GM23338 (cell line): ENCODE measurements at regions not wholly inside any gene's neighbourhood (a gene's known extent, or its start where the extent isn't known, plus 50 kb on each side); places are given as distances from the start of the nearest gene placed in this dataset.
A peak's percentile ranks its signal among the peaks of the same experiment; 100 is the strongest.

Experiments
- ATAC-seq: fragments of 200-7000 bp; cut with Tn5 transposase; 3 replicates; pipeline ENCODE4 v1.9.1; 2020
- DNase-seq: peaks from one replicate; pipeline ENCODE4 v3.0.0-alpha.2; 2015; ENCODE audit warnings: low spot score
- H2AFZ ChIP-seq: fragments of 200-600 bp; sonication (generic); 2 replicates; pipeline ENCODE4 v1.8.0; 2016; ENCODE audit warnings: antibody characterized with exemption, mild to moderate bottlenecking, moderate library complexity
- H3F3A ChIP-seq: fragments of 200-600 bp; sonication (generic); replicated peaks from 2 replicates; pipeline ENCODE4 v1.8.0; 2017; ENCODE audit warnings: antibody characterized with exemption, mixed run types, low read depth
- H3K27ac ChIP-seq: fragments of 200-600 bp; sonication (generic); 2 replicates; pipeline ENCODE4 v1.6.1; 2016; ENCODE audit warnings: low read depth
- H3K27me3 ChIP-seq: fragments of 200-600 bp; sonication (generic); 2 replicates; pipeline ENCODE4 v1.8.0; 2016; ENCODE audit warnings: mild to moderate bottlenecking, mixed run types, moderate library complexity; ENCODE audit not compliant: insufficient read depth
- H3K36me3 ChIP-seq: fragments of 200-600 bp; sonication (generic); 2 replicates; pipeline ENCODE4 v1.8.0; 2016; ENCODE audit warnings: mild to moderate bottlenecking; ENCODE audit not compliant: insufficient read depth
- H3K4me1 ChIP-seq: fragments of 200-600 bp; sonication (generic); 2 replicates; pipeline ENCODE4 v1.8.0; 2016; ENCODE audit warnings: mild to moderate bottlenecking, moderate library complexity; ENCODE audit not compliant: insufficient read depth
- H3K4me2 ChIP-seq: fragments of 200-600 bp; sonication (generic); 2 replicates; pipeline ENCODE4 v1.7.1; 2017; ENCODE audit warnings: mixed run types
- H3K4me3 ChIP-seq: fragments of 200-600 bp; sonication (generic); 2 replicates; pipeline ENCODE4 v1.6.1; 2016; ENCODE audit warnings: mixed run types
- H3K79me2 ChIP-seq: fragments of 200-600 bp; sonication (generic); replicated peaks from 2 replicates; pipeline ENCODE4 v1.8.0; 2017; ENCODE audit warnings: mild to moderate bottlenecking; ENCODE audit not compliant: insufficient read depth
- H3K9me2 ChIP-seq: fragments of 200-600 bp; sonication (generic); 2 replicates; pipeline ENCODE4 v1.8.0; 2017; ENCODE audit not compliant: insufficient read depth
- H4K20me1 ChIP-seq: fragments of 200-600 bp; sonication (generic); replicated peaks from 2 replicates; pipeline ENCODE4 v1.8.0; 2017; ENCODE audit warnings: mild to moderate bottlenecking; ENCODE audit not compliant: insufficient read depth
- H3K27ac Mint-ChIP-seq: 2 replicates; pipeline ENCODE4 v1.8.0; 2020; ENCODE audit warnings: inconsistent platforms, mild to moderate bottlenecking, moderate library complexity, mixed read lengths
- H3K27me3 Mint-ChIP-seq: 3 replicates; pipeline ENCODE4 v1.8.0; 2022; ENCODE audit warnings: low read depth, mild to moderate bottlenecking, moderate library complexity, mixed read lengths, inconsistent platforms; ENCODE audit not compliant: insufficient read depth, poor library complexity
- H3K36me3 Mint-ChIP-seq: 3 replicates; pipeline ENCODE4 v1.8.0; 2021; ENCODE audit warnings: low read depth, mild to moderate bottlenecking, inconsistent platforms, moderate library complexity, mixed read lengths
- H3K4me1 Mint-ChIP-seq: 3 replicates; pipeline ENCODE4 v1.8.0; 2020; ENCODE audit warnings: mild to moderate bottlenecking, inconsistent platforms, mixed read lengths
- H3K4me3 Mint-ChIP-seq: 3 replicates; pipeline ENCODE4 v1.8.0; 2021; ENCODE audit warnings: moderate library complexity, mild to moderate bottlenecking, inconsistent platforms, mixed read lengths
- H3K9me3 Mint-ChIP-seq: 3 replicates; pipeline ENCODE4 v1.8.0; 2020; ENCODE audit warnings: moderate library complexity, mild to moderate bottlenecking, inconsistent platforms, mixed read lengths
- JUNB ChIP-seq: IDR thresholded peaks from one replicate; pipeline ENCODE4 v1.6.1; 2016; ENCODE audit warnings: antibody characterized with exemption; ENCODE audit not compliant: unreplicated experiment
- NANOG ChIP-seq: IDR thresholded peaks from 2 replicates; pipeline ENCODE4 v1.6.1; 2016; ENCODE audit warnings: antibody characterized with exemption, borderline replicate concordance
- POLR2AphosphoS5 ChIP-seq: IDR thresholded peaks from 2 replicates; pipeline ENCODE4 v1.6.1; 2016; ENCODE audit warnings: antibody characterized with exemption, low read depth
- TF ChIP-seq, protein P1 (sequence below), 2 experiments: fragments of 200-600 bp in 1 of 2; sonication (generic) in 1 of 2; conservative IDR thresholded peaks; 2 replicates each; pipeline versions ENCODE4 v1.5.1 to v1.6.1; 2016 to 2017; ENCODE audit warnings: antibody characterized with exemption in 2 of 2, low read depth in 2 of 2, mild to moderate bottlenecking in 2 of 2, moderate library complexity in 1 of 2
- TF ChIP-seq, protein P2 (sequence below): fragments of 250-450 bp; sonication (Bioruptor Pico); IDR thresholded peaks from 2 replicates; pipeline ENCODE4 v1.5.0; 2020; ENCODE audit warnings: mild to moderate bottlenecking, moderate library complexity

DNA sequence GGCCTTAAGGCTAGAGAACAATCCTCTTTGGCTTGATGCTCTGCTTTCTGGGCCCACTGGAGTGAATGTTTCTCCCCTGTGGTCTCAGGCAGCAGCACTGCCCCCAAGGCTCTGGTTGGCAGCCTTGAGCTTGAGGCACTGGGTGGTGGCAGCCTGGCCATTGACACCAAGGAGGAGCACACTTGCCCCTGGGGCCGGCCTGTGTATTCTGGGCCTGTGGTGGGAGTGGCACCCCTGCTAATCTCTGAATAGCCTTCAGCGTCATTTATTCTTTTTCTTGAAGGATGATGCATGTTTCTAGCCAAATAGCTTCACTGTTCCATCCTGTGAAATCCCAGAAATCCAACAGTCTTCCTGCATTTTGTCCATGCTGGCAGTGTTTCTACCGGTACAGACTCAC is 191.4 kb downstream of the OLFM4 start:
- ATAC-seq (no peak), DNase-seq (no peak)
- Mint-ChIP-seq H3K36me3 (peaks cover 12% of the 10 kb centered on the region; the same call in 2 of the 3 replicates), H3K27ac (no peak overlapping the region), H3K27me3 (no peaks in the 10 kb centered on the region), H3K9me3 (peaks cover 24% of the 10 kb centered on the region), H3K4me1 (no peaks in the 10 kb centered on the region), H3K4me3 (no peak overlapping the region)
- H3K79me2 ChIP-seq, result no peaks in the 10 kb centered on the region
- no peaks in the 10 kb centered on the region for H3K27me3 ChIP-seq
- H3K4me2 ChIP-seq, result no peak overlapping the region
- TF ChIP-seq POLR2AphosphoS5, result no peak
- no peaks in the 10 kb centered on the region for H4K20me1 ChIP-seq
- no peak overlapping the region for H3K27ac ChIP-seq
- H3K4me1 ChIP-seq, result no peaks in the 10 kb centered on the region
- 0 out of 2 replicates have a peak, but pooled peaks cover 3% of the 10 kb centered on the region for H3K9me2 ChIP-seq
- no peak overlapping the region for H2AFZ ChIP-seq
- no peak overlapping the region for H3K4me3 ChIP-seq
- H3K36me3 ChIP-seq, result no peaks in the 10 kb centered on the region
- H3F3A ChIP-seq, result no peaks in the 10 kb centered on the region

DNA sequence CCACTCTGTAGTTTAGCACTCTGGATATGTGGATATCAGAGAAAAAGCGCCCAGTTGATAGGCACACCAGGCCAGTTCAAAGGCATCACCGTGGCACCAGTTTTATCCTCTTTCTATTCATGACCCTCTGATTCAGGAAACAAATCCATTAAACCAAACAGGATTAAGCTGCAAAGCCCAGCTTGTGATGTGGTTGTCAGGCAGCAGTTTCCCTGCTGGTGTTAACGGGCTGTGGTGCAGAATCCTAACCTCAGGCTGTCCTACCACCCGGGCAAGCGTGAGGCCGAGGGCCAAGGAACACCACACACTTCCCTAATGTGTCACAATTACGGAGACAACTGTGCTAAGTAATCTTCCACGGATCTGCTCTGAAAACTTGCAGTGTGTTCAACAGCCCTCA is 209.1 kb downstream of the OLFM4 start:
- H4K20me1 ChIP-seq, result no peaks in the 10 kb centered on the region
- no peaks in the 10 kb centered on the region for H3K9me2 ChIP-seq
- no peaks in the 10 kb centered on the region for H3K27me3 ChIP-seq
- H3K36me3 ChIP-seq, result no peaks in the 10 kb centered on the region
- Mint-ChIP-seq H3K27ac (no peak overlapping the region), H3K36me3 (no peaks in the 10 kb centered on the region), H3K9me3 (no peaks in the 10 kb centered on the region), H3K27me3 (peaks cover 5% of the 10 kb centered on the region), H3K4me3 (no peak overlapping the region), H3K4me1 (peaks cover 18% of the 10 kb centered on the region)
- no peak overlapping the region for H3K4me2 ChIP-seq
- no peak overlapping the region for H2AFZ ChIP-seq
- H3K27ac ChIP-seq, result no peak overlapping the region
- H3K4me3 ChIP-seq, result no peak overlapping the region
- DNase-seq (no peak), ATAC-seq (peak; percentile 31; the same call in 1 of the 3 replicates)
- H3F3A ChIP-seq, result no peaks in the 10 kb centered on the region
- no peaks in the 10 kb centered on the region for H3K4me1 ChIP-seq
- no peaks in the 10 kb centered on the region for H3K79me2 ChIP-seq
- TF ChIP-seq JUNB, result no peak
- TF ChIP-seq, protein P1, sequence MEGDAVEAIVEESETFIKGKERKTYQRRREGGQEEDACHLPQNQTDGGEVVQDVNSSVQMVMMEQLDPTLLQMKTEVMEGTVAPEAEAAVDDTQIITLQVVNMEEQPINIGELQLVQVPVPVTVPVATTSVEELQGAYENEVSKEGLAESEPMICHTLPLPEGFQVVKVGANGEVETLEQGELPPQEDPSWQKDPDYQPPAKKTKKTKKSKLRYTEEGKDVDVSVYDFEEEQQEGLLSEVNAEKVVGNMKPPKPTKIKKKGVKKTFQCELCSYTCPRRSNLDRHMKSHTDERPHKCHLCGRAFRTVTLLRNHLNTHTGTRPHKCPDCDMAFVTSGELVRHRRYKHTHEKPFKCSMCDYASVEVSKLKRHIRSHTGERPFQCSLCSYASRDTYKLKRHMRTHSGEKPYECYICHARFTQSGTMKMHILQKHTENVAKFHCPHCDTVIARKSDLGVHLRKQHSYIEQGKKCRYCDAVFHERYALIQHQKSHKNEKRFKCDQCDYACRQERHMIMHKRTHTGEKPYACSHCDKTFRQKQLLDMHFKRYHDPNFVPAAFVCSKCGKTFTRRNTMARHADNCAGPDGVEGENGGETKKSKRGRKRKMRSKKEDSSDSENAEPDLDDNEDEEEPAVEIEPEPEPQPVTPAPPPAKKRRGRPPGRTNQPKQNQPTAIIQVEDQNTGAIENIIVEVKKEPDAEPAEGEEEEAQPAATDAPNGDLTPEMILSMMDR (conservative IDR thresholded peaks at IDR 0.05; ENCODE audit: low read depth in 2 of 2), result no peak
- no peak for TF ChIP-seq NANOG
- TF ChIP-seq, protein P2, sequence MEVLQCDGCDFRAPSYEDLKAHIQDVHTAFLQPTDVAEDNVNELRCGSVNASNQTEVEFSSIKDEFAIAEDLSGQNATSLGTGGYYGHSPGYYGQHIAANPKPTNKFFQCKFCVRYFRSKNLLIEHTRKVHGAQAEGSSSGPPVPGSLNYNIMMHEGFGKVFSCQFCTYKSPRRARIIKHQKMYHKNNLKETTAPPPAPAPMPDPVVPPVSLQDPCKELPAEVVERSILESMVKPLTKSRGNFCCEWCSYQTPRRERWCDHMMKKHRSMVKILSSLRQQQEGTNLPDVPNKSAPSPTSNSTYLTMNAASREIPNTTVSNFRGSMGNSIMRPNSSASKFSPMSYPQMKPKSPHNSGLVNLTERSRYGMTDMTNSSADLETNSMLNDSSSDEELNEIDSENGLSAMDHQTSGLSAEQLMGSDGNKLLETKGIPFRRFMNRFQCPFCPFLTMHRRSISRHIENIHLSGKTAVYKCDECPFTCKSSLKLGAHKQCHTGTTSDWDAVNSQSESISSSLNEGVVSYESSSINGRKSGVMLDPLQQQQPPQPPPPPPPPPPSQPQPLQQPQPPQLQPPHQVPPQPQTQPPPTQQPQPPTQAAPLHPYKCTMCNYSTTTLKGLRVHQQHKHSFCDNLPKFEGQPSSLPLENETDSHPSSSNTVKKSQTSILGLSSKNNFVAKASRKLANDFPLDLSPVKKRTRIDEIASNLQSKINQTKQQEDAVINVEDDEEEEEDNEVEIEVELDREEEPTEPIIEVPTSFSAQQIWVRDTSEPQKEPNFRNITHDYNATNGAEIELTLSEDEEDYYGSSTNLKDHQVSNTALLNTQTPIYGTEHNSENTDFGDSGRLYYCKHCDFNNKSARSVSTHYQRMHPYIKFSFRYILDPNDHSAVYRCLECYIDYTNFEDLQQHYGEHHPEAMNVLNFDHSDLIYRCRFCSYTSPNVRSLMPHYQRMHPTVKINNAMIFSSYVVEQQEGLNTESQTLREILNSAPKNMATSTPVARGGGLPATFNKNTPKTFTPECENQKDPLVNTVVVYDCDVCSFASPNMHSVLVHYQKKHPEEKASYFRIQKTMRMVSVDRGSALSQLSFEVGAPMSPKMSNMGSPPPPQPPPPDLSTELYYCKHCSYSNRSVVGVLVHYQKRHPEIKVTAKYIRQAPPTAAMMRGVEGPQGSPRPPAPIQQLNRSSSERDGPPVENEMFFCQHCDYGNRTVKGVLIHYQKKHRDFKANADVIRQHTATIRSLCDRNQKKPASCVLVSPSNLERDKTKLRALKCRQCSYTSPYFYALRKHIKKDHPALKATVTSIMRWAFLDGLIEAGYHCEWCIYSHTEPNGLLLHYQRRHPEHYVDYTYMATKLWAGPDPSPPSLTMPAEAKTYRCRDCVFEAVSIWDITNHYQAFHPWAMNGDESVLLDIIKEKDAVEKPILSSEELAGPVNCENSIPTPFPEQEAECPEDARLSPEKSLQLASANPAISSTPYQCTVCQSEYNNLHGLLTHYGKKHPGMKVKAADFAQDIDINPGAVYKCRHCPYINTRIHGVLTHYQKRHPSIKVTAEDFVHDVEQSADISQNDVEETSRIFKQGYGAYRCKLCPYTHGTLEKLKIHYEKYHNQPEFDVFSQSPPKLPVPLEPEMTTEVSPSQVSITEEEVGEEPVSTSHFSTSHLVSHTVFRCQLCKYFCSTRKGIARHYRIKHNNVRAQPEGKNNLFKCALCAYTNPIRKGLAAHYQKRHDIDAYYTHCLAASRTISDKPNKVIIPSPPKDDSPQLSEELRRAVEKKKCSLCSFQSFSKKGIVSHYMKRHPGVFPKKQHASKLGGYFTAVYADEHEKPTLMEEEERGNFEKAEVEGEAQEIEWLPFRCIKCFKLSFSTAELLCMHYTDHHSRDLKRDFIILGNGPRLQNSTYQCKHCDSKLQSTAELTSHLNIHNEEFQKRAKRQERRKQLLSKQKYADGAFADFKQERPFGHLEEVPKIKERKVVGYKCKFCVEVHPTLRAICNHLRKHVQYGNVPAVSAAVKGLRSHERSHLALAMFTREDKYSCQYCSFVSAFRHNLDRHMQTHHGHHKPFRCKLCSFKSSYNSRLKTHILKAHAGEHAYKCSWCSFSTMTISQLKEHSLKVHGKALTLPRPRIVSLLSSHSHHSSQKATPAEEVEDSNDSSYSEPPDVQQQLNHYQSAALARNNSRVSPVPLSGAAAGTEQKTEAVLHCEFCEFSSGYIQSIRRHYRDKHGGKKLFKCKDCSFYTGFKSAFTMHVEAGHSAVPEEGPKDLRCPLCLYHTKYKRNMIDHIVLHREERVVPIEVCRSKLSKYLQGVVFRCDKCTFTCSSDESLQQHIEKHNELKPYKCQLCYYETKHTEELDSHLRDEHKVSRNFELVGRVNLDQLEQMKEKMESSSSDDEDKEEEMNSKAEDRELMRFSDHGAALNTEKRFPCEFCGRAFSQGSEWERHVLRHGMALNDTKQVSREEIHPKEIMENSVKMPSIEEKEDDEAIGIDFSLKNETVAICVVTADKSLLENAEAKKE (CRISPR knock-in tag), result no peak
